Progenitor cell of endocrine pancreas (in vitro differentiated cells): ENCODE measurements at regions not wholly inside any gene's neighbourhood (a gene's known extent, or its start where the extent isn't known, plus 50 kb on each side); places are given as distances from the start of the nearest gene placed in this dataset.

Source experiments
- DNase-seq: peaks from one replicate; pipeline ENCODE4 v3.0.0; 2021; ENCODE audit warnings: low spot score; ENCODE audit not compliant: unreplicated experiment
- H3K27ac Mint-ChIP-seq: 2 replicates; pipeline ENCODE4 v1.8.0; 2021; ENCODE audit warnings: mild to moderate bottlenecking, moderate library complexity, mixed read lengths
- H3K27me3 Mint-ChIP-seq: 2 replicates; pipeline ENCODE4 v1.8.0; 2021; ENCODE audit warnings: mixed read lengths
- H3K36me3 Mint-ChIP-seq: 2 replicates; pipeline ENCODE4 v1.8.0; 2022; ENCODE audit warnings: mixed read lengths; ENCODE audit not compliant: insufficient read depth
- H3K4me1 Mint-ChIP-seq: 2 replicates; pipeline ENCODE4 v1.8.0; 2021; ENCODE audit warnings: low read depth, mixed read lengths
- H3K4me3 Mint-ChIP-seq: 2 replicates; pipeline ENCODE4 v1.8.0; 2021; ENCODE audit warnings: low read depth, mild to moderate bottlenecking, moderate library complexity, mixed read lengths
- H3K9me3 Mint-ChIP-seq: 2 replicates; pipeline ENCODE4 v1.8.0; 2021; ENCODE audit warnings: low read depth, mixed read lengths
- TF ChIP-seq, protein P1 (sequence below): fragments of 200-600 bp; sonication (generic); IDR thresholded peaks from one replicate; pipeline ENCODE4 v1.5.0; 2021; ENCODE audit warnings: antibody characterized with exemption, mild to moderate bottlenecking; ENCODE audit not compliant: unreplicated experiment

DNA sequence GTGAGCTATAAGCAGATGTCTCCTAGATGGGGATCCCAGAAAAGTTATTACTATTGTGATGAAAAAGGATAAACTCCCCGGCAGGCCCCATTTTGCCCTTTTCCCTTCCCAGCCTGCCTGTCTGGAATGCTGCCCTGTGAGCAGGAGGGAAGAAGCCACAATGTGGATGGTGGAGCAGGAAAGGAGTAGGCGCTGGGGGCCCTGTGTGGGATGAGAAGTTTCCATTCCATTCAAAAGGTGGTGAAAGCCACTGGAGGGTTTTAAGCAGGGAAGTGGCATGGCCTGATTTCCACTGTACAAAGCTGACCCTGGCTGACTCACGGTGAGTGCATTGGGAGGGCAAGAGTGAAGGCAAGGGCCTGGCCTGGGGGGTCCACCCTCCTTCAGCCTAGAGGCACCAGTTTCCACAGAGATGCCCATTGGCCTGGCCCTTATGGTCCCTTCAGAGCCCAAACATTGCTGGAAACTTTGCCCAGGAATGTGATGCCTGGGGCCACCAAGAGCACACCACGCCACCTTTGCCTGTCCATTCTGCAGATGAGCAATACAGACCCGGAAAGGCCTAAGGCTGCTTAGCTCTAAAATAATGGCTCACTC, 206.9 kb downstream of the RPLP1 start:
- H3K27me3 Mint-ChIP-seq, result peaks cover 51% of the 10 kb centered on the region
- H3K9me3 Mint-ChIP-seq, result no peaks in the 10 kb centered on the region
- no peak for DNase-seq
- no peak overlapping the region for H3K4me3 Mint-ChIP-seq
- H3K27ac Mint-ChIP-seq, result no peak overlapping the region
- H3K4me1 Mint-ChIP-seq, result no peaks in the 10 kb centered on the region
- H3K36me3 Mint-ChIP-seq, result no peaks in the 10 kb centered on the region
- TF ChIP-seq, protein P1, sequence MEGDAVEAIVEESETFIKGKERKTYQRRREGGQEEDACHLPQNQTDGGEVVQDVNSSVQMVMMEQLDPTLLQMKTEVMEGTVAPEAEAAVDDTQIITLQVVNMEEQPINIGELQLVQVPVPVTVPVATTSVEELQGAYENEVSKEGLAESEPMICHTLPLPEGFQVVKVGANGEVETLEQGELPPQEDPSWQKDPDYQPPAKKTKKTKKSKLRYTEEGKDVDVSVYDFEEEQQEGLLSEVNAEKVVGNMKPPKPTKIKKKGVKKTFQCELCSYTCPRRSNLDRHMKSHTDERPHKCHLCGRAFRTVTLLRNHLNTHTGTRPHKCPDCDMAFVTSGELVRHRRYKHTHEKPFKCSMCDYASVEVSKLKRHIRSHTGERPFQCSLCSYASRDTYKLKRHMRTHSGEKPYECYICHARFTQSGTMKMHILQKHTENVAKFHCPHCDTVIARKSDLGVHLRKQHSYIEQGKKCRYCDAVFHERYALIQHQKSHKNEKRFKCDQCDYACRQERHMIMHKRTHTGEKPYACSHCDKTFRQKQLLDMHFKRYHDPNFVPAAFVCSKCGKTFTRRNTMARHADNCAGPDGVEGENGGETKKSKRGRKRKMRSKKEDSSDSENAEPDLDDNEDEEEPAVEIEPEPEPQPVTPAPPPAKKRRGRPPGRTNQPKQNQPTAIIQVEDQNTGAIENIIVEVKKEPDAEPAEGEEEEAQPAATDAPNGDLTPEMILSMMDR, result no peak

DNA sequence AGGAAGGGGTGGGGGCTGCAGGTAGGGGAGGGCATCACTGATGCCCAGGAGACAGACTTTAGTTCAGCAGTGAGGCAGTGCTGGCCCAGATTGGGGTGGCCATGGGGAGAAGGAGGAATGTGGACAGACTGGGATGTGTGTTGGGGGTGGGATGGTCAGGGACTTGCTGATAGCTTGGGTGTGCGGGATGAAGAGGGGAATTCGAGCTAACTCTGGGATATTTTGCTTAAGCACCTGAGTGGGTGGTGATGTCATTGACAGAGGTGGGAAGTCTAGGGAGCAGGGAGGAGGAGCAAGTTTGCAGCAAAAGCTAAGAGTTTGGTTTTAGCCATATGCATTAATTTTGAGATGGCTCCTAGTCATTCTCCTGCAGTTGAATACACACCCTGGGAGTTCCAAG, 207.5 kb downstream of the RPLP1 start:
- Mint-ChIP-seq H3K4me3 (no peak overlapping the region), H3K36me3 (no peaks in the 10 kb centered on the region), H3K27ac (no peak overlapping the region), H3K27me3 (peaks cover 54% of the 10 kb centered on the region), H3K4me1 (peaks cover under 1% of the 10 kb centered on the region), H3K9me3 (no peaks in the 10 kb centered on the region)
- no peak for DNase-seq
- TF ChIP-seq, protein P1, result no peak

DNA sequence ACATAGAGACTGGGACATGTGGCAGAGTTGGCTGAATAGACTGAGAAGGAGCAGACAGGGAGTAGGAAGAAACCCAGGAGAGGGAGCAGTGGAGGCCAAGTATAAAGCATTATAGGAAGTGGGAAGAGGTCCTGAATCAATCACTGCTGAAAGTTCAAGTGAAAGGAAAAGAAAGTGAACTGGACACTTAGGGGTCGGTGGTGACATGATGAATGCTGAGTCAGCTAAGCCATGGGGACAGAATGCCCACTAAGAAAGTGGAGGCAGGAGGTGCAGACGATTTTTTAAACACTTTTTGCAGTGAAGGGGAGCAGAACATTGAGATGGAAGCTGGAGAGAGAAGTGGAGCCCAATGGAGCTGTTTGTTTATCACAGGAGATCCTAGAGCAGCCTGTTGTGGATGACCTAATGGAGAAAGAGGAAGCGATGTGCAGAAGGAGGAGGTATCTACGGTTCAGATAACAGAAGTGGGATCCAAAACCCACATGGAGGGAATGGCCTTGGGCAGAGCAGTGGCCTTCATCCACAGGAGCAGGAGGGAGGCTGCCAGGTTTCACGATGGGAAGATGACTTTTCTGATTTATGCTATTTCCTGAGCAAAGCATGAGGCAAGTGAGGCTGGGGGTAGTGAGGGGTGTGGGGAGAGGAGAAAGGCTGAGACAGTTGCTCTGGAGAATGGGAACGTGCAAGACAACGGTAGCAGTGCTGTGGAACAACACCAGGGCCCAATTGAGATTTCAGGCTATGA, 208.2 kb downstream of the RPLP1 start:
- Mint-ChIP-seq H3K27ac (no peak overlapping the region), H3K4me3 (no peak overlapping the region), H3K9me3 (no peaks in the 10 kb centered on the region), H3K4me1 (peaks cover 4% of the 10 kb centered on the region), H3K27me3 (peaks cover 57% of the 10 kb centered on the region), H3K36me3 (no peaks in the 10 kb centered on the region)
- TF ChIP-seq, protein P1, result no peak
- no peak for DNase-seq

DNA sequence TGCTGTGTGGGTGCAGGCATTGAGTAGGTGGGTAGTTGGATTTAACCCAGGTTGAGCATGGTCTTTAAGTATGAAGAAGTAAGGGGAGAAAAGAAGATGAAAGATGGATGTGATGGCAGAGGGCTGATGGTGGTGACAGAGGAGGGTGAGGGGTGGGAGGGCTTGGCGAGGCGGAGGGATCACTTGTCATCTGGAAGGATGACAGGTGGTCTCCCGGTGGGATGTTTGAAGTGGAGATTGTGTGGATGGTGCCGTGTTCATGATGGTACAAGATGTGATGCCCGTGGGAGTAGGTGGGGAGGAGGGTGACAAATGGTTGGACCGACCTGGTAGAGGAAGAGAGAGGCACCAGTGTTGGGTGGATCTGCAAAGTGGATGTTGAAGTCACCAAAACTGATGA, 208.8 kb downstream of the RPLP1 start:
- no peak overlapping the region for H3K4me3 Mint-ChIP-seq
- H3K4me1 Mint-ChIP-seq, result peaks cover 4% of the 10 kb centered on the region
- no peaks in the 10 kb centered on the region for H3K9me3 Mint-ChIP-seq
- no peak for DNase-seq
- no peaks in the 10 kb centered on the region for H3K36me3 Mint-ChIP-seq
- TF ChIP-seq, protein P1, result no peak
- no peak overlapping the region for H3K27ac Mint-ChIP-seq
- peaks cover 63% of the 10 kb centered on the region for H3K27me3 Mint-ChIP-seq

DNA sequence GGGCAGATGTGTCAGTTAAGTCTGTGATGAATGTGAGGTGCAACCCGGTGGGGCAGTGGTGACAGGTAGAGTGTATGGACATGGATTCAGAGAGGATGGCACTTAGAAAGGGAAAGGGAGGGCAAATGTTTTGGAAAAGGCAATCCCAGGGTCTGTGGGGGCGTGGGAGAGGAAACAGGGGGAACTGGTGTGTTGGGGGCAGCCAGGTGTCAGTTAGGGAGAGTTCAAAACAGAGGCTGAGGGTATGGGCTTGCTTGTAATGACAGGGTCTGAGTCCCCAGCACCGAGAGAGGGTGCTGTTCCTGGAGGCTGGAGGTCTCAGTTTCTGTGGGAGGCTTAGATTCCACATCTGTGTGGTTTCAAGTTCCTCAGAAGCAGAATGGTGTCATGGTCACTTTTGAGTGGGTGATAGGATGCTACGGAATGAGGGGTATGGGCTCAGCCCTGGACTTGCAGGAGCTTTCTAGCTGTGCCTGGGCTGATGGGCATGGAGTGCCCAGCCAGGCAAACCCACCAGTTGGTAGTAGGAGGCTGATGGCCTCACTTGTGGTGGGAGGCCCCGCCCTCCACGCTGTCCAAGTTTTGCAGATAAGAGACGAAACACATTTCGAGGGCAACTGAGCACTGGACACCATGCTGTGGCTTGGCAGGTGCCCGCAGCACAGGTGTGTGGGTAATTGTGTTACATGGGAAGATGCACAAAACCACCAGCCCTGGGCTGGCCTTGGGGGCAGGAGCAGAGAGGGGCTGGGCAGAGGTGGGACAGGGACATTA, 209.4 kb downstream of the RPLP1 start:
- no peaks in the 10 kb centered on the region for H3K9me3 Mint-ChIP-seq
- H3K27ac Mint-ChIP-seq, result no peak overlapping the region
- H3K36me3 Mint-ChIP-seq, result no peaks in the 10 kb centered on the region
- peaks cover 4% of the 10 kb centered on the region for H3K4me1 Mint-ChIP-seq
- H3K27me3 Mint-ChIP-seq, result peaks cover 61% of the 10 kb centered on the region
- no peak overlapping the region for H3K4me3 Mint-ChIP-seq
- TF ChIP-seq, protein P1, result no peak
- no peak for DNase-seq
